Liver (tissue), 8 donors: ENCODE measurements at regions not wholly inside any gene's neighbourhood (a gene's known extent, or its start where the extent isn't known, plus 50 kb on each side); places are given as distances from the start of the nearest gene placed in this dataset.

ENCODE experiments used
- DNase-seq: peaks from one replicate; pipeline ENCODE4 v3.0.0-alpha.2; 2017; ENCODE audit warnings: low spot score
- H3K27ac ChIP-seq, 2 donors: one replicate each; pipeline ENCODE4 v1.7.0; 2013; ENCODE audit warnings: inconsistent platforms in 2 of 2, low read length in 2 of 2, control low read depth in 1 of 2, low read depth in 1 of 2, mild to moderate bottlenecking in 1 of 2
- H3K27me3 ChIP-seq, 4 donors: one replicate each; pipeline versions ENCODE4 v1.6.1 to v1.7.0; 2013; ENCODE audit warnings: low read length in 3 of 4, inconsistent platforms in 1 of 4, mild to moderate bottlenecking in 1 of 4, moderate library complexity in 1 of 4; ENCODE audit not compliant: control insufficient read depth in 4 of 4, insufficient read depth in 4 of 4
- H3K36me3 ChIP-seq, 4 donors: one replicate each; pipeline versions ENCODE4 v1.6.1 to v1.7.0; 2013; ENCODE audit warnings: low read length in 3 of 4, mild to moderate bottlenecking in 3 of 4, low read depth in 1 of 4, moderate library complexity in 1 of 4; ENCODE audit not compliant: control insufficient read depth in 4 of 4, insufficient read depth in 3 of 4
- H3K4me1 ChIP-seq, 4 donors: one replicate each; pipeline versions ENCODE4 v1.6.1 to v1.7.0; 2013; ENCODE audit warnings: low read length in 3 of 4, mild to moderate bottlenecking in 3 of 4, moderate library complexity in 1 of 4; ENCODE audit not compliant: control insufficient read depth in 4 of 4, insufficient read depth in 4 of 4
- H3K4me3 ChIP-seq, 3 donors: one replicate each; pipeline versions ENCODE4 v1.6.1 to v1.7.0; 2013; ENCODE audit warnings: low read length in 3 of 3, control low read depth in 1 of 3, low read depth in 1 of 3, mild to moderate bottlenecking in 1 of 3
- H3K9ac ChIP-seq, 2 donors: one replicate each; pipeline ENCODE4 v1.7.0; 2013; ENCODE audit warnings: low read length in 2 of 2, mild to moderate bottlenecking in 2 of 2, moderate library complexity in 2 of 2, control low read depth in 1 of 2, low read depth in 1 of 2
- H3K9me3 ChIP-seq, 4 donors: one replicate each; pipeline versions ENCODE4 v1.6.1 to v1.7.0; 2013; ENCODE audit warnings: low read length in 3 of 4; ENCODE audit not compliant: control insufficient read depth in 4 of 4
- ATF3 ChIP-seq: IDR thresholded peaks from 2 replicates; pipeline ENCODE4 v1.6.1; 2016; ENCODE audit warnings: antibody characterized with exemption
- CTCF ChIP-seq: fragments of 150-350 bp; IDR thresholded peaks from 2 replicates; pipeline ENCODE4 v1.5.1; 2017; ENCODE audit warnings: improper control_type of control experiment, low read depth, low read length; ENCODE audit not compliant: missing input control
- EGR1 ChIP-seq, 2 donors: IDR thresholded peaks; 2 replicates each; pipeline ENCODE4 v1.6.1; 2016 to 2018; ENCODE audit warnings: antibody characterized with exemption in 2 of 2, low read depth in 2 of 2
- FOXA1 ChIP-seq: IDR thresholded peaks from 2 replicates; pipeline ENCODE4 v1.6.1; 2016; ENCODE audit warnings: antibody characterized with exemption
- FOXA2 ChIP-seq: IDR thresholded peaks from 2 replicates; pipeline ENCODE4 v1.6.1; 2016; ENCODE audit warnings: antibody characterized with exemption
- GABPA ChIP-seq, 2 donors: IDR thresholded peaks in 1 of 2; conservative IDR thresholded peaks in 1 of 2; 2 replicates each; pipeline ENCODE4 v1.6.1; 2016; ENCODE audit warnings: antibody characterized with exemption in 2 of 2, mild to moderate bottlenecking in 1 of 2, moderate library complexity in 1 of 2
- HNF4A ChIP-seq, 2 donors: conservative IDR thresholded peaks; 2 replicates each; pipeline ENCODE4 v1.6.1; 2016; ENCODE audit warnings: antibody characterized with exemption in 2 of 2, mild to moderate bottlenecking in 2 of 2
- HNF4G ChIP-seq: IDR thresholded peaks from 2 replicates; pipeline ENCODE4 v1.6.1; 2016; ENCODE audit warnings: antibody characterized with exemption
- JUND ChIP-seq, 2 donors: IDR thresholded peaks; 2 replicates each; pipeline ENCODE4 v1.6.1; 2016; ENCODE audit warnings: antibody characterized with exemption in 2 of 2
- MAX ChIP-seq: IDR thresholded peaks from 2 replicates; pipeline ENCODE4 v1.6.1; 2016; ENCODE audit warnings: antibody characterized with exemption
- NR2F2 ChIP-seq: IDR thresholded peaks from 2 replicates; pipeline ENCODE4 v1.6.1; 2016; ENCODE audit warnings: antibody characterized with exemption
- RAD21 ChIP-seq, 2 donors: IDR thresholded peaks; 2 replicates each; pipeline ENCODE4 v1.6.1; 2016; ENCODE audit warnings: antibody characterized with exemption in 2 of 2, mild to moderate bottlenecking in 2 of 2
- REST ChIP-seq: IDR thresholded peaks from 2 replicates; pipeline ENCODE4 v1.6.1; 2016; ENCODE audit warnings: antibody characterized with exemption, mild to moderate bottlenecking
- RXRA ChIP-seq, 2 donors: IDR thresholded peaks; 2 replicates each; pipeline ENCODE4 v1.6.1; 2017 to 2018; ENCODE audit warnings: antibody characterized with exemption in 2 of 2, mild to moderate bottlenecking in 1 of 2
- SP1 ChIP-seq: IDR thresholded peaks from 2 replicates; pipeline ENCODE4 v1.6.1; 2018; ENCODE audit warnings: antibody characterized with exemption, mild to moderate bottlenecking
- TAF1 ChIP-seq: conservative IDR thresholded peaks from 2 replicates; pipeline ENCODE4 v1.6.1; 2016; ENCODE audit warnings: antibody characterized with exemption, mild to moderate bottlenecking
- YY1 ChIP-seq: IDR thresholded peaks from 2 replicates; pipeline ENCODE4 v1.6.1; 2016; ENCODE audit warnings: antibody characterized with exemption, mild to moderate bottlenecking
- ZBTB33 ChIP-seq: IDR thresholded peaks from 2 replicates; pipeline ENCODE4 v1.6.1; 2016; ENCODE audit warnings: antibody characterized with exemption
- WGBS: extraction: QIAGEN DNeasy Blood & Tissue Kit; methylation state at CpG from one replicate; pipeline ENCODE4 v1.1.7; 2013; 5-methylcytosine and 5-hydroxymethylcytosine counted together
- donor health status: healthy.
- donor health status: healthy.
- donor health status: healthy.
- donor health status: healthy.
- donor health status: healthy.

GRCh38 chr15:26132811-26133210 lies 269.7 kb upstream of the ATP10A start:
- Histone ChIP-seq H3K9ac (no peak overlapping the region), H3K9me3 (no peaks in the 10 kb centered on the region), H3K36me3 (no peaks in the 10 kb centered on the region), H3K27me3 (no peaks in the 10 kb centered on the region), H3K4me1 (no peaks in the 10 kb centered on the region), H3K4me3 (no peak overlapping the region), H3K27ac (no peak overlapping the region)
- no peak for TF ChIP-seq RAD21 (IDR thresholded peaks at IDR 0.05)
- TF ChIP-seq REST, result no peak
- no peak for TF ChIP-seq MAX
- no peak for TF ChIP-seq ZBTB33
- TF ChIP-seq JUND (IDR thresholded peaks at IDR 0.05), result no peak
- no peak for TF ChIP-seq FOXA2
- no peak for TF ChIP-seq RXRA (IDR thresholded peaks at IDR 0.05)
- no peak for TF ChIP-seq HNF4A (conservative IDR thresholded peaks at IDR 0.05)
- TF ChIP-seq EGR1 (IDR thresholded peaks at IDR 0.05; ENCODE audit: low read depth in 2 of 2), result no peak
- TF ChIP-seq NR2F2, result no peak
- no peak for TF ChIP-seq FOXA1
- TF ChIP-seq TAF1, result no peak
- no peak for TF ChIP-seq YY1
- TF ChIP-seq ATF3, result no peak
- TF ChIP-seq CTCF, result no peak
- no peak for TF ChIP-seq GABPA (IDR thresholded peaks at IDR 0.05 in 1 of 2, conservative IDR thresholded peaks at IDR 0.05 in 1 of 2)
- TF ChIP-seq HNF4G, result no peak
- no peak for TF ChIP-seq SP1
- WGBS, result 50% methylated on average over 3 of the region's 3 CpGs
- DNase-seq, result no peak

GRCh38 chr15:26129852-26130251 lies 266.7 kb upstream of the ATP10A start:
- 35% methylated on average over 5 of the region's 5 CpGs for WGBS
- TF ChIP-seq NR2F2 (no peak), EGR1 (IDR thresholded peaks at IDR 0.05; ENCODE audit: low read depth in 2 of 2) (no peak), ATF3 (no peak), RAD21 (IDR thresholded peaks at IDR 0.05) (no peak), FOXA2 (no peak), MAX (no peak), JUND (IDR thresholded peaks at IDR 0.05) (no peak), ZBTB33 (no peak), REST (no peak), FOXA1 (no peak), HNF4G (no peak), RXRA (IDR thresholded peaks at IDR 0.05) (no peak)

More at GRCh38 chr15:26129852-26130251, 266.7 kb upstream of the ATP10A start:
- Histone ChIP-seq H3K4me1 (no peaks in the 10 kb centered on the region), H3K27ac (no peak overlapping the region), H3K9ac (no peak overlapping the region), H3K27me3 (no peaks in the 10 kb centered on the region), H3K4me3 (no peak overlapping the region), H3K36me3 (no peaks in the 10 kb centered on the region), H3K9me3 (no peaks in the 10 kb centered on the region)
- DNase-seq, result no peak
